Smooth muscle cell (in vitro differentiated cells): ENCODE measurements at regions not wholly inside any gene's neighbourhood (a gene's known extent, or its start where the extent isn't known, plus 50 kb on each side); places are given as distances from the start of the nearest gene placed in this dataset.
A peak's percentile ranks its signal among the peaks of the same experiment; 100 is the strongest.

ENCODE experiments used
- DNase-seq: peaks from one replicate; lab custom pipeline; 2025; ENCODE audit not compliant: unreplicated experiment; lab: John Stamatoyannopoulos, UW
- H2AFZ ChIP-seq: fragments of 200-600 bp; sonication (generic); 2 replicates; pipeline ENCODE4 v1.6.0; 2016; ENCODE audit warnings: antibody characterized with exemption, low read depth, mild to moderate bottlenecking
- H3F3A ChIP-seq: fragments of 200-600 bp; sonication (generic); 2 replicates; pipeline ENCODE4 v1.6.0; 2017; ENCODE audit warnings: antibody characterized with exemption, low read depth
- H3K27ac ChIP-seq: fragments of 200-600 bp; sonication (generic); 2 replicates; pipeline ENCODE4 v1.5.1; 2016; ENCODE audit warnings: low read depth, mild to moderate bottlenecking
- H3K27me3 ChIP-seq: fragments of 200-600 bp; sonication (generic); 2 replicates; pipeline ENCODE4 v1.6.1; 2016; ENCODE audit warnings: low read depth, mild to moderate bottlenecking
- H3K36me3 ChIP-seq: fragments of 200-600 bp; sonication (generic); 2 replicates; pipeline ENCODE4 v1.5.1; 2016; ENCODE audit warnings: low read depth
- H3K4me1 ChIP-seq: fragments of 200-600 bp; sonication (generic); 2 replicates; pipeline ENCODE4 v1.5.1; 2016; ENCODE audit warnings: low read depth
- H3K4me2 ChIP-seq: fragments of 200-600 bp; sonication (generic); 2 replicates; pipeline ENCODE4 v1.6.0; 2016; ENCODE audit warnings: mild to moderate bottlenecking
- H3K4me3 ChIP-seq: fragments of 200-600 bp; sonication (generic); 2 replicates; pipeline ENCODE4 v1.5.1; 2016; ENCODE audit warnings: mild to moderate bottlenecking
- H3K79me2 ChIP-seq: fragments of 200-600 bp; sonication (generic); 2 replicates; pipeline ENCODE4 v1.6.0; 2016; ENCODE audit warnings: low read depth, mild to moderate bottlenecking
- H3K9ac ChIP-seq: fragments of 200-600 bp; sonication (generic); 2 replicates; pipeline ENCODE4 v1.6.0; 2016; ENCODE audit warnings: low read depth
- H3K9me3 ChIP-seq: fragments of 200-600 bp; sonication (generic); replicated peaks from 2 replicates; pipeline ENCODE4 v1.5.1; 2016; ENCODE audit warnings: low read depth
- H4K20me1 ChIP-seq: fragments of 200-600 bp; sonication (generic); 2 replicates; pipeline ENCODE4 v1.6.0; 2016; ENCODE audit warnings: low read depth
- WGBS: methylation state at CpG from one replicate; pipeline ENCODE4 v1.1.7; 2016; ENCODE audit warnings: low lambda C conversion rate; 5-methylcytosine and 5-hydroxymethylcytosine counted together
- TF ChIP-seq, protein P1 (sequence below): fragments of 200-600 bp; sonication (generic); IDR thresholded peaks from 2 replicates; pipeline ENCODE4 v1.5.1; 2017; ENCODE audit warnings: borderline replicate concordance, mild to moderate bottlenecking, antibody characterized with exemption; ENCODE audit not compliant: insufficient read depth, poor library complexity, severe bottlenecking

DNA sequence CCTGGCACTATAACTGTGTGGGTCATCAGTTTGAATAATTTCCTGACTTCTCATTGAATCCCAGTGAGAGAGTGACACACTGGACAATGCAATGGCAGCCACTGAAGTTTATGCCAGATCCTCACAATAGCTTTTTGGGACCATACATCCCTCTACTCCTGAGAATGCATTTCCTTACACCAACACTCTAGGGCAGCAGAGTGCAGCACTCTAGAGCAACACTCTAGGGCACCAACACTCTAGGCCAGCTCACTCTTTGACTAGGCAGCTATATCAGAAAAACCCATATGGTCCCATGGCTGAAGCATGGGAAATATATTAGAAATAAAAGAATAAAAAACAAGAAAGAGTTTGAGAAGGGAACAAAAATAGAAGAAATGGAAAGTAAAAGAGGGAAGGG, 309.2 kb downstream of the MAP2K6 start:
- Histone ChIP-seq H3K36me3 (no peaks in the 10 kb centered on the region), H3F3A (peaks cover under 1% of the 10 kb centered on the region), H3K9me3 (no peaks in the 10 kb centered on the region), H2AFZ (no peak overlapping the region), H3K4me2 (no peak overlapping the region), H3K4me1 (peaks cover under 1% of the 10 kb centered on the region), H3K79me2 (no peaks in the 10 kb centered on the region), H3K27me3 (no peaks in the 10 kb centered on the region), H3K9ac (no peak overlapping the region), H4K20me1 (no peaks in the 10 kb centered on the region), H3K27ac (no peak overlapping the region), H3K4me3 (no peak overlapping the region)
- TF ChIP-seq, protein P1, sequence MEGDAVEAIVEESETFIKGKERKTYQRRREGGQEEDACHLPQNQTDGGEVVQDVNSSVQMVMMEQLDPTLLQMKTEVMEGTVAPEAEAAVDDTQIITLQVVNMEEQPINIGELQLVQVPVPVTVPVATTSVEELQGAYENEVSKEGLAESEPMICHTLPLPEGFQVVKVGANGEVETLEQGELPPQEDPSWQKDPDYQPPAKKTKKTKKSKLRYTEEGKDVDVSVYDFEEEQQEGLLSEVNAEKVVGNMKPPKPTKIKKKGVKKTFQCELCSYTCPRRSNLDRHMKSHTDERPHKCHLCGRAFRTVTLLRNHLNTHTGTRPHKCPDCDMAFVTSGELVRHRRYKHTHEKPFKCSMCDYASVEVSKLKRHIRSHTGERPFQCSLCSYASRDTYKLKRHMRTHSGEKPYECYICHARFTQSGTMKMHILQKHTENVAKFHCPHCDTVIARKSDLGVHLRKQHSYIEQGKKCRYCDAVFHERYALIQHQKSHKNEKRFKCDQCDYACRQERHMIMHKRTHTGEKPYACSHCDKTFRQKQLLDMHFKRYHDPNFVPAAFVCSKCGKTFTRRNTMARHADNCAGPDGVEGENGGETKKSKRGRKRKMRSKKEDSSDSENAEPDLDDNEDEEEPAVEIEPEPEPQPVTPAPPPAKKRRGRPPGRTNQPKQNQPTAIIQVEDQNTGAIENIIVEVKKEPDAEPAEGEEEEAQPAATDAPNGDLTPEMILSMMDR: no peak
- DNase-seq: no peak

DNA sequence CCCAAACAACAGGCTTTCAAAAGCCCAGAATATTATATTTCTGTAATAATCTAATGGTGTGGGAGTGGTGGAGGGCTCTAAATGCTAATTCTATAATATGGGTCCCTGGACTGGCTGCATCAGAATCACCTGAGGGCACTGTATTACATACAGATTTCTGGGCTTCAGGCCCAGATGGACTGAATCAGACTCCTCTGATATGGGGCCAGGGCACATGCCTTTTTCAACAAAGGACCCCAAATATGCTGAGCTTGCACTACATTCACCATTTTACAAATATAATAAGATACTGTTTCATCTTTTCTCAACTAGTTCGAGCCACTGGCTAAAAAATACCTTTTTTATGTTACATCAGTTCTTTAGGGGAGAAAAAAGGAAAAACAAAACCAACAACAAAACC, 309.7 kb downstream of the MAP2K6 start:
- DNase-seq: no peak

DNA sequence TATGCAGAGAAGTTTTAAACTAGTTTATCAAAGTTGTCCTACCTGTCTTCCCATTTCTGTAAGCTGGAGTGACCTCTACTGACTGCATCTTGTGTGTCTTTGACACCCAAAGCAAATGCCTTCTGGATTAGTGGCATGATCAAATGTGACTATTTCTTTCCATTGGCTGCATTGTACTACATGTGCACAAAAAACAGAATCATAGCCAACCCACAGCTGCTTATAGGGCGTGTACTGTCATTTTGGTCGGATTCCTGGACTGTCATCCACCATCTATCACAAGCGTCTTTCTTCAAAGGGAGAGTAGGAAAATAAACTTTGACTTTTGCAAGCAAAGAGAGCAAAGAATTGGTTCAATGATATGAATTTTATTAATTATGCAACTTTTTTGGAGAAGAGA, 310.6 kb downstream of the MAP2K6 start:
- Histone ChIP-seq H3K27ac (no peak overlapping the region), H3K4me3 (no peak overlapping the region), H3K79me2 (no peaks in the 10 kb centered on the region), H3F3A (no peaks in the 10 kb centered on the region), H3K36me3 (no peaks in the 10 kb centered on the region), H4K20me1 (no peaks in the 10 kb centered on the region), H2AFZ (no peak overlapping the region), H3K27me3 (no peaks in the 10 kb centered on the region), H3K9ac (no peak overlapping the region), H3K9me3 (no peaks in the 10 kb centered on the region), H3K4me1 (peaks cover 3% of the 10 kb centered on the region), H3K4me2 (no peak overlapping the region)
- TF ChIP-seq, protein P1: no peak
- WGBS: 91% methylated on average over 3 of the region's 3 CpGs
- no peak for DNase-seq

More for the DNA sequence above, 309.7 kb downstream of the MAP2K6 start:
- Histone ChIP-seq H3K79me2 (no peaks in the 10 kb centered on the region), H3K9ac (no peak overlapping the region), H3K4me3 (no peak overlapping the region), H3K4me1 (peaks cover 3% of the 10 kb centered on the region), H3K36me3 (no peaks in the 10 kb centered on the region), H3K27me3 (no peaks in the 10 kb centered on the region), H3K4me2 (no peak overlapping the region), H3F3A (no peaks in the 10 kb centered on the region), H2AFZ (no peak overlapping the region), H3K9me3 (no peaks in the 10 kb centered on the region), H4K20me1 (no peaks in the 10 kb centered on the region), H3K27ac (no peak overlapping the region)
- 94% methylated on average over 1 of the region's 1 CpG for WGBS
- TF ChIP-seq, protein P1: no peak

DNA sequence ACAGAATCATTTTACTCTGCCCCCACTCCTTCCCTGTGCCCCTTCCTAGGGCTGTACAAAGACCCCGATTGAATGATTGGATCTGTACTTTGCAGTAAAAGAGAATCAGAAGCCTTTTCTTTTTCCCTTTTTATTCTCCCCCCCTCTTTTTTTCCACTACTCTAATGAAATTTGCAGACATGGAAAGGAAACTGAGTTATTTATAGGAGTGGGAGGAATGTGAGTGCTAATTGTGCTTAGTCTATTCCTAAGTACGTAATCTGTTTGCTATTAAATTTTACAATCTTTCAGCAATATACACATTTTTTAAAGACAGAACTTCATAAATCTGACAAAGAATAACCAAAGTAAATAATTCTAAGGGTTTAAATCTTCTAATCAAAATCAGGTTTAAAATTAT, 314.3 kb downstream of the MAP2K6 start:
- Histone ChIP-seq H3K36me3 (no peaks in the 10 kb centered on the region), H3K79me2 (no peaks in the 10 kb centered on the region), H3K9me3 (no peaks in the 10 kb centered on the region), H3K27me3 (no peaks in the 10 kb centered on the region), H3K4me2 (peak overlapping the region; percentile 43), H2AFZ (no peak overlapping the region), H3K4me1 (peaks cover 9% of the 10 kb centered on the region), H3F3A (peaks cover 10% of the 10 kb centered on the region), H3K9ac (no peak overlapping the region), H3K27ac (no peak overlapping the region), H3K4me3 (no peak overlapping the region), H4K20me1 (no peaks in the 10 kb centered on the region)
- no peak for DNase-seq
- TF ChIP-seq, protein P1: no peak
- 59% methylated on average over 2 of the region's 2 CpGs for WGBS
